ENCODE measurements at regions not wholly inside any gene's neighbourhood (a gene's known extent, or its start where the extent isn't known, plus 50 kb on each side); places are given as distances from the start of the nearest gene placed in this dataset.

DNA sequence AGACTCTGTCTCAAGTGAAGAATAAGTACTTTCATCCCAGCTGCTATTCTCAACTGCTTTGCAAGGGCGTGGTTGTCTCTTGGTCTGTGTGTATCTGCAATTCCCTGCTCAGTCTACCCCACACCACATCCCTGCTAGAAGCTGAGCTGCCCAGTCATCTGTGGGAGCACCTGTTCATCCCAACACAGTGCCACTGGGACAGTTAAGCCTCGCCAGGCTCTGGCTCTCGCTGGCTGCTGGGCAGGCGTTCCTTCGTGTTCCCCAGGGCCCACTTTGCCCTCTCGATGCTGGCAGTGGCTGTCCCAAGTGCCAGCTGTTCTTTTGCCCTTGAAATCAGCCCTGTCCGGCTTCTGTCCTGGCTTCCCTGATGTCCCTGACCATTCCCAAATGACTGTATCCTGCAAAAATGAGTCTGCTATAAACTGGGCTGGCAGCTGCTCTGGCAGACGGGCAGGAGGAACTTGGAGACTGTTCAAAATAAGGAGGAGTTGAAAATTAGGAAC, 91.6 kb upstream of the KLHL25 start:
- H3K4me3 ChIP-seq (ENCODE audit: low read depth, low read length), result no peak overlapping the region
- TF ChIP-seq, protein P1, sequence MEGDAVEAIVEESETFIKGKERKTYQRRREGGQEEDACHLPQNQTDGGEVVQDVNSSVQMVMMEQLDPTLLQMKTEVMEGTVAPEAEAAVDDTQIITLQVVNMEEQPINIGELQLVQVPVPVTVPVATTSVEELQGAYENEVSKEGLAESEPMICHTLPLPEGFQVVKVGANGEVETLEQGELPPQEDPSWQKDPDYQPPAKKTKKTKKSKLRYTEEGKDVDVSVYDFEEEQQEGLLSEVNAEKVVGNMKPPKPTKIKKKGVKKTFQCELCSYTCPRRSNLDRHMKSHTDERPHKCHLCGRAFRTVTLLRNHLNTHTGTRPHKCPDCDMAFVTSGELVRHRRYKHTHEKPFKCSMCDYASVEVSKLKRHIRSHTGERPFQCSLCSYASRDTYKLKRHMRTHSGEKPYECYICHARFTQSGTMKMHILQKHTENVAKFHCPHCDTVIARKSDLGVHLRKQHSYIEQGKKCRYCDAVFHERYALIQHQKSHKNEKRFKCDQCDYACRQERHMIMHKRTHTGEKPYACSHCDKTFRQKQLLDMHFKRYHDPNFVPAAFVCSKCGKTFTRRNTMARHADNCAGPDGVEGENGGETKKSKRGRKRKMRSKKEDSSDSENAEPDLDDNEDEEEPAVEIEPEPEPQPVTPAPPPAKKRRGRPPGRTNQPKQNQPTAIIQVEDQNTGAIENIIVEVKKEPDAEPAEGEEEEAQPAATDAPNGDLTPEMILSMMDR (IDR thresholded peaks at IDR 0.05; ENCODE audit: insufficient read depth, low read length), result no peak

DNA sequence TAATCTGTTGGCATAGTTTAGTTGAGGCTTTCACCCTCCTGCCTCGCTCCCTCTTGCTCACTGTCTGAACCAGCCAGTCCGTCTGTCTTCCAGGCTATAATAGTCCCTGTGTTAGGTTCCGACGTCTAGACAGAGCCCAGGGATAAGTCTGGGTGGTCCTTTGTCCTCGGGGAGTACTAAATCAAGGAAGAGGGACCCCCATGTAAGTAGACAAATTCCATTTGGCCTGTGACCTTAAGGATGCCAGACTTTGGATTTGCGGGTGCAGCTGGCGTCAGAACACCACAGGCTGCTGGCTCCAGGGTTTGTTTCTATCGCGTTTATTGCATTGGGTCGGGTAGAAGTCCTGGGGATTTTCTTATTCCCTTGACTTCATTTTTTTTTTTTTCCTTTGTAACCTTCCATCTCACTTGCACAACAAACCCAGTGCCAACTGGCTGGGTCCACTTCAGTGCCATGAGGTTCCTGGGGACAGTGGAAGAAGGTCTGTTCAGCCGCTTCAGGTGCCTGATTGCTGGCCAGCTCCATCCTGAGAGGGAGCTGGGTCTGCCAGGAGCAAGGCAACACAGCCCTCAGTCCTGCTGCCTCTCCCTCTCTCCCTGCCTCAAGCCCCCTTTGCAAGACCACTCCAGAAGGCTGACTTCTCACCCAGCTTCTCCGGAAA, 95.4 kb upstream of the KLHL25 start:
- no peak overlapping the region for H3K4me3 ChIP-seq (ENCODE audit: low read depth, low read length)
- TF ChIP-seq, protein P1 (IDR thresholded peaks at IDR 0.05; ENCODE audit: insufficient read depth, low read length), result no peak
- no peak for DNase-seq (ENCODE audit: low read depth)

More for the DNA sequence above, 91.6 kb upstream of the KLHL25 start:
- no peak for DNase-seq (ENCODE audit: low read depth)

DNA sequence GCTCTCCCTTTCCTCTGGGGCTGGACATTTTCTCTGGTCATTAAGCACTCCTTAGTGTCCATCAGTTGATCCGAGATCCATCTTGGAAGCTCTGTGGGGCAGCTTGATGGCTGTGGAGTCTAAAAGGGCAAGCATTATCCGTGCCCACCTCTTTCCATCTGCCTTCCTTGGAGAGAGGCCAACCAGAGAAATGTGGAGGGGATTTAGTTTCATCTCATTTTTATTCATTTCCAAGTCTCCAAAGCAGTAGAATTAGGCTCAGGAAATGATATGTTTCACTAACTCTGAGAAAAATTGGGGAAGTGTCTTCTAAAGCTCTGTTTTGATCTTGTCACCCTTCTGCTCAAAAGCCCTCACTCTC, 95.9 kb upstream of the KLHL25 start:
- DNase-seq (ENCODE audit: low read depth), result no peak
- no peak overlapping the region for H3K4me3 ChIP-seq (ENCODE audit: low read depth, low read length)
- TF ChIP-seq, protein P1 (IDR thresholded peaks at IDR 0.05; ENCODE audit: insufficient read depth, low read length), result no peak

DNA sequence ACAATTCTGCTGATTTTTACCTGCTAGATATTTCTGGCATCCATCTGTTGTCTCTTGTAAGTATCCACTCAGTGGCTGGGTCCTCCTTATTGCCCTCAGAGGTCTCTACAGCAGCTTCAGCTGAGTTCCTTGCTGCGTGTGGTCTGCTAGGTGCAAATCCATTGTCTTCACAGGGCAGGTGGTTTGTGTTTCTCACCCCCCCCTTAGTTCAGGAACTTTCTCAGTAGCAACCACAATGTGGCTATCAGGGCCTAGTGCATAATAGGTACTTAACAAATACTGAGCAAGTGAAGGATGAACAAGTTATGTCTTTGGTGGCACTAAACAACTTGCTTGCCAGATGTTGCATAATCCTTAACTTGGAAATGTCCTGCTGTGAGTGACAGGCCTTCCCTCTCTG, 96.7 kb upstream of the KLHL25 start:
- TF ChIP-seq, protein P1 (IDR thresholded peaks at IDR 0.05; ENCODE audit: insufficient read depth, low read length), result no peak
- DNase-seq (ENCODE audit: low read depth), result no peak
- H3K4me3 ChIP-seq (ENCODE audit: low read depth, low read length), result no peak overlapping the region

DNA sequence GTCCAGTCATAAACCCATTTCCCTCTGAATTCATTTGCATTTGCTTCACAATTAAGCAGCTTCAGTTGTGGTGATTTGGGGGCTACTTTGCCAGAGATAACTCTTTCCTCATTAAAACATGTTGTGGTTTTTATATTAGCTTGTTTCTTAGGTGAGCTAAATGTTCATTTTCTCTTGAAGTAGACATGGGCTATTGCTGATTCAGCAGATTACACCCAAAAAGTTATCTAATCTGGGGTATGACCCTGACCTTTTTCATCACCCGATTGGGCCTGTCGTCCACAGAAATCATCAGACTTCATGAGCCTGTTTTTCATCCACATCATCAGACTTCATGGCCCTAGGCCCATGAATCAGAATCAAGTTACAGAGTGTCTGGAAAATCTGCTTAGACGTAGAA, 97.5 kb upstream of the KLHL25 start:
- no peak overlapping the region for H3K4me3 ChIP-seq (ENCODE audit: low read depth, low read length)
- TF ChIP-seq, protein P1 (IDR thresholded peaks at IDR 0.05; ENCODE audit: insufficient read depth, low read length), result no peak
- DNase-seq (ENCODE audit: low read depth), result no peak

DNA sequence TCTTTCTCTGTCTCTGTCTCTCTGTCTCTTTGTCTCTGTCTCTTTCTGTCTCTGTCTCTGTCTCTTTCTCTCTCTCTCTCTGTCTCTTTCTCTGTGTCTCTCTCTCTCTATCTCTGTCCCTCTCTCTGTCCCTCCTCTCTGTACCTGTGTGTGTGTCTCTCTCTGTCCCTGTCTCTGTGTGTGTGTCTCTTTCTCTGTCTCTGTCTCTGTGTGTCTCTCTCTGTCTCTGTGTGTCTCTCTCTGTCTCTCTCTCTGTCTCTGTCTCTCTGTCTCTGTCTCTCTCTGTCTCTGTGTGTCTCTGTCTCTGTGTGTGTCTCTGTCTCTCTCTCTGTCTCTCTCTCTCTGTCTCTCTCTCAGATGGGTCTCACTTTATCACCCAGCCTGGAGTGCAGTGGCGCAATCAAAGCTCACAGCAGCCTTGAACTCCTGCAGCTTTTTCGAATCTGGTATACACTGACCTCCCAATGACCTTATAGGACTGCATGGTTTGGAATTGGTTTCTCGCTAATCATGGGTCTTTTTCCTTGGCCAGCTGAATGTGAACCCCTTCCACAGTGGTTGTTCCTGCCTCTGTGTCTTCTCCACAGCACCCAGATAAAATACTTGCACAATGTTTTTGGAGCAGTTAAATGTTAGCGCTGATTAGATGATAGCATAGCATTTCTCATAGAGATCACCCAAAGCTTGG, 102.6 kb upstream of the KLHL25 start:
- no peak overlapping the region for H3K4me3 ChIP-seq (ENCODE audit: low read depth, low read length)
- no peak for DNase-seq (ENCODE audit: low read depth)
- TF ChIP-seq, protein P1 (IDR thresholded peaks at IDR 0.05; ENCODE audit: insufficient read depth, low read length), result no peak

All from fibroblast of the aortic adventitia (primary cell).